ENCODE measurements at regions not wholly inside any gene's neighbourhood (a gene's known extent, or its start where the extent isn't known, plus 50 kb on each side); places are given as distances from the start of the nearest gene placed in this dataset.

DNA sequence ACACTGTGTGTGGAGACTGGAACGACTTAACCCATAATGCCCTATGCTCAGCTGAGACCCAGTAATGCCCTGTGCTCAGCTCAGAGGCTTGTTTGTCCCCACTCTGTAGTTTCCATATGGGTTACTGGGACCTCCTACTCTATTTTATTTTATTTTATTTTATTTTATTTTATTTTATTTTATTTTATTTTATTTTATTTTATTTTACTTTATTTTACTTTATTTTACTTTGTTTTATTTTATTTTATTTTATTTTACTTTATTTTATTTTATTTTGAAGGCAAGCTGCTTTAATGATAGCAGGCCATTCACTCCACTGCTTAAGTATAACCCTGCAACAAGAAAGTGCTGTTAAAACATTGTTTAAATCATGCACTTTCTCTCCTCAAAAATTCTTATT lies 603.4 kb upstream of the JAG1 start:
- Histone ChIP-seq H3K27ac (replicated peaks) (no peak overlapping the region), H3K27me3 (ENCODE audit: low read depth) (peaks cover 11% of the 10 kb centered on the region), H3K4me3 (no peak overlapping the region), H3K36me3 (no peaks in the 10 kb centered on the region), H3K4me1 (no peaks in the 10 kb centered on the region), H3K9me3 (replicated peaks) (no peaks in the 10 kb centered on the region)
- TF ChIP-seq CTCF (IDR thresholded peaks at IDR 0.05; ENCODE audit: borderline replicate concordance): no peak
- no peak for DNase-seq
- intact Hi-C loops (cut with micrococcal nuclease): loop anchor here (10.0 kb wide), 1 partner anchor 592 kb away; no protein-coding TSS in a partner anchor

GRCh38 chr20:11277858-11278257 lies 604.1 kb upstream of the JAG1 start:
- no peak for TF ChIP-seq CTCF (IDR thresholded peaks at IDR 0.05; ENCODE audit: borderline replicate concordance)
- Histone ChIP-seq H3K9me3 (replicated peaks) (no peaks in the 10 kb centered on the region), H3K27me3 (ENCODE audit: low read depth) (peaks cover 11% of the 10 kb centered on the region), H3K36me3 (no peaks in the 10 kb centered on the region), H3K4me1 (no peaks in the 10 kb centered on the region), H3K4me3 (no peak overlapping the region), H3K27ac (replicated peaks) (no peak overlapping the region)
- DNase-seq: no peak
- intact Hi-C loops (cut with micrococcal nuclease): loop anchor here (10.0 kb wide), 1 partner anchor 593 kb away; no protein-coding TSS in a partner anchor

DNA sequence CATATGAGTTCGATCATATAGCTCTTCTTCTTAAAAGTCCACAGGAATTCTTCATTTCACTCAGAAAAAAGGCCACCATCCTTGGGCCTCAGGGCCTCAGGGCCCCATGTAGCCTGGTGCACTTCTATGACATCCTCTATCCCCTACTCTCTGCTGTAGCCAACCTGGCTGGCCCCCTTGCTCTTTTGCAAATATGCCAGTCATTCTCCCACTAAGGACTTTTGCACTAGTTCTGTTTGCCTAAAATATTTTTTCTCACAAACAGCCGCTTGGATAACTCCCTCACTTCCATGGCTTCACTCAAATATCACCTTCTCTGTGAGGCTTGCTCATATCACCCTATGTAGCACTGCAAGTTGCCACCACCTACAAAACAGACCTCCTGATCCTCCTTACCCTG lies 604.7 kb upstream of the JAG1 start:
- Histone ChIP-seq H3K36me3 (no peaks in the 10 kb centered on the region), H3K9me3 (replicated peaks) (no peaks in the 10 kb centered on the region), H3K4me1 (no peaks in the 10 kb centered on the region), H3K27me3 (ENCODE audit: low read depth) (peaks cover 11% of the 10 kb centered on the region), H3K4me3 (no peak overlapping the region), H3K27ac (replicated peaks) (no peak overlapping the region)
- TF ChIP-seq CTCF (IDR thresholded peaks at IDR 0.05; ENCODE audit: borderline replicate concordance): no peak
- intact Hi-C loops (cut with micrococcal nuclease): loop anchor here (10.0 kb wide), 1 partner anchor 594 kb away; no protein-coding TSS in a partner anchor
- no peak for DNase-seq

DNA sequence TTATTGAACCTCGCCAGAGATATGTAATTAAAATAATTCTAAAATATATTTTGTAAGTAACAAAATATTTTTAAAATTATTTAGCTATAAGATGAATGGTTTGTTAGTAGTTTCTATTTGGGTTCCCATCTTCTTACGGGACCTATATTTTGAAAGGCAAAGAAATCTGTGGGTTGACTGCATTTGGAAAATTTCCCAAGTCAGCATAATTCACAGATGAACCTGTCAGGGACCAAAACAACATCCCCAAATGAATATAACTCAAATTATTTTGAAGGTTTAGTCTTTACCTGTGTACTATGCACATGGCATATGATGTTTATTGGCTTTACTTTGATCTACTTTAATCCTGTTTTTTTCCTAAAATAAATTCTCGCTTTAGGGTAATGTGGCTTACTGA lies 607.4 kb upstream of the JAG1 start:
- Histone ChIP-seq H3K4me1 (no peaks in the 10 kb centered on the region), H3K4me3 (no peak overlapping the region), H3K36me3 (no peaks in the 10 kb centered on the region), H3K27ac (replicated peaks) (no peak overlapping the region), H3K27me3 (ENCODE audit: low read depth) (peaks cover 11% of the 10 kb centered on the region), H3K9me3 (replicated peaks) (no peaks in the 10 kb centered on the region)
- no peak for DNase-seq
- no peak for TF ChIP-seq CTCF (IDR thresholded peaks at IDR 0.05; ENCODE audit: borderline replicate concordance)
- intact Hi-C loops (cut with micrococcal nuclease): no loop called here

DNA sequence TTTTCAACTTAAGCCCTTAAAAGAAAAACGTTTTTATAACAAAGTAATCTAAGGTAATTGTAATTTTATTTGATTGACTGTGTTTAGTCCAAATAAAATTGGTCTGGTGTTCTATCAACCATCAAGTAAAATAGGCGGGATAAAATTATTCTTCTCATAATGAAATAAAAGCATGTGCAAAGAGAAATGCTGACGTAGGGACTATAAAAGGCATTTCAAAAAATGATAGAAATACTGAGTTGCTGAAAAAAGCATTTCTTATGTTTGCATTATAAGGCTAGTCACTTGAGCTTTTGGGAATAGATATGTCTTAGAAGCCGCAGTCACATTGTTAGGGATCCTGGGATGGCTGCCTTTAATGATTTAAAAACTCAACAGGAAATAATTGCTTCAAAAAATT lies 608.0 kb upstream of the JAG1 start:
- Histone ChIP-seq H3K9me3 (replicated peaks) (no peaks in the 10 kb centered on the region), H3K27me3 (ENCODE audit: low read depth) (peaks cover 10% of the 10 kb centered on the region), H3K4me1 (no peaks in the 10 kb centered on the region), H3K36me3 (no peaks in the 10 kb centered on the region), H3K27ac (replicated peaks) (no peak overlapping the region), H3K4me3 (no peak overlapping the region)
- DNase-seq: no peak
- no peak for TF ChIP-seq CTCF (IDR thresholded peaks at IDR 0.05; ENCODE audit: borderline replicate concordance)
- intact Hi-C loops (cut with micrococcal nuclease): no loop called here

- TF ChIP-seq CTCF (IDR thresholded peaks at IDR 0.05; ENCODE audit: borderline replicate concordance): no peak
These were observed 613.3 kb upstream of the JAG1 start for GRCh38 chr20:11287126-11287525.

More at GRCh38 chr20:11287126-11287525, 613.3 kb upstream of the JAG1 start:
- H3K36me3 ChIP-seq: no peaks in the 10 kb centered on the region
- no peaks in the 10 kb centered on the region for H3K9me3 ChIP-seq (replicated peaks)
- H3K4me1 ChIP-seq: no peaks in the 10 kb centered on the region
- no peak overlapping the region for H3K27ac ChIP-seq (replicated peaks)
- DNase-seq: no peak
- H3K4me3 ChIP-seq: no peak overlapping the region
- intact Hi-C loops (cut with micrococcal nuclease): no loop called here
- H3K27me3 ChIP-seq (ENCODE audit: low read depth): no peaks in the 10 kb centered on the region
